MCF 10A (cell line): ENCODE measurements at regions not wholly inside any gene's neighbourhood (a gene's known extent, or its start where the extent isn't known, plus 50 kb on each side); places are given as distances from the start of the nearest gene placed in this dataset.

ENCODE experiments used
- BruUV-seq: library from RNA; stranded (reverse); fragments of 400-500 nt; replicated peaks from 2 replicates; lab custom pipeline; 2021; lab: Mats Ljungman, UMichigan
- CTCF ChIA-PET: fragments of 300-600 bp; sonication (Branson Sonifier 250); formaldehyde crosslinking; extraction: SDS; loops from one replicate; lab custom pipeline; 2021; ENCODE audit warnings: antibody characterized with exemption, inconsistent platforms; lab: Yijun Ruan, JAX
- POLR2A ChIA-PET: fragments of 300-600, 350-650 bp; sonication (Branson Sonifier 250); formaldehyde crosslinking; extraction: SDS; loops from one replicate; lab custom pipeline; 2020; ENCODE audit warnings: antibody characterized with exemption, inconsistent platforms; lab: Yijun Ruan, JAX
- DNase-seq: peaks from one replicate; pipeline ENCODE4 v3.0.0-alpha.2; 2018; ENCODE audit not compliant: unreplicated experiment
- H3K27ac Mint-ChIP-seq: one replicate; pipeline ENCODE4 v1.8.0; 2022; ENCODE audit warnings: mild to moderate bottlenecking, low read depth, mixed read lengths; ENCODE audit not compliant: unreplicated experiment
- H3K27me3 Mint-ChIP-seq: one replicate; pipeline ENCODE4 v1.8.0; 2022; ENCODE audit warnings: mixed read lengths; ENCODE audit not compliant: insufficient read depth, unreplicated experiment
- H3K36me3 Mint-ChIP-seq: one replicate; pipeline ENCODE4 v1.8.0; 2022; ENCODE audit warnings: mild to moderate bottlenecking, moderate library complexity, mixed read lengths; ENCODE audit not compliant: insufficient read depth, unreplicated experiment
- H3K4me1 Mint-ChIP-seq: one replicate; pipeline ENCODE4 v1.8.0; 2022; ENCODE audit warnings: mixed read lengths; ENCODE audit not compliant: insufficient read depth, unreplicated experiment
- H3K4me3 Mint-ChIP-seq: one replicate; pipeline ENCODE4 v1.8.0; 2022; ENCODE audit warnings: mild to moderate bottlenecking, moderate library complexity, mixed read lengths; ENCODE audit not compliant: unreplicated experiment
- H3K9me3 Mint-ChIP-seq: one replicate; pipeline ENCODE4 v1.8.0; 2022; ENCODE audit warnings: mixed read lengths; ENCODE audit not compliant: unreplicated experiment
- intact Hi-C: fragments of 100-400 bp; cut with micrococcal nuclease; formaldehyde crosslinking; loops from 2 replicates; pipeline ENCODE4 v1.14.1; 2022
- TF ChIP-seq, protein P1 (sequence below): fragments of 200-600 bp; IDR thresholded peaks from one replicate; pipeline ENCODE4 v1.8.0; 2022; ENCODE audit warnings: antibody characterized with exemption, mild to moderate bottlenecking; ENCODE audit not compliant: unreplicated experiment

DNA sequence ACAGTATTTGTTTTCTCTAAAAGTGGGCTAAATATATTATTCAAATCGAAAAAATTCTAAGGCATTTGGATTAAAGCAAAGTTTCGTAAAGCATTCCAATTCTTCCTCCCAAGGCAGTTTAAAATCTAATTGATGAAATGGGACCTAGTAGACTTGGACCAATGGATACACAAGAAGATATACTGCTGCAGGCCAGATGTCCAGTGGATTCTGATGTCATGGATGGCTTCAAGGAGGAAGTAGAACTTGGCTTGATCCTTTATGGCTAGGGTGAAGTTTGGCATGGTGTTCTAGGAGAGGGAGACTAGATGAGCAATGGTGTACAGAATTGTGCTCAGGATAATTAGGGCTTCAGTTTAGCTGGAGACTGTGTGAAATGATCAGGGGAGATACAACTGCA lies 559.5 kb upstream of the MMS22L start:
- no peaks in the 10 kb centered on the region for H3K36me3 Mint-ChIP-seq
- intact Hi-C loops = no loop called here
- H3K9me3 Mint-ChIP-seq = no peaks in the 10 kb centered on the region
- POLR2A ChIA-PET = no interaction called here
- BruUV-seq = no TSS peak
- no peaks in the 10 kb centered on the region for H3K4me1 Mint-ChIP-seq
- no peak overlapping the region for H3K4me3 Mint-ChIP-seq
- peaks cover 50% of the 10 kb centered on the region for H3K27me3 Mint-ChIP-seq
- DNase-seq = no peak
- TF ChIP-seq, protein P1, sequence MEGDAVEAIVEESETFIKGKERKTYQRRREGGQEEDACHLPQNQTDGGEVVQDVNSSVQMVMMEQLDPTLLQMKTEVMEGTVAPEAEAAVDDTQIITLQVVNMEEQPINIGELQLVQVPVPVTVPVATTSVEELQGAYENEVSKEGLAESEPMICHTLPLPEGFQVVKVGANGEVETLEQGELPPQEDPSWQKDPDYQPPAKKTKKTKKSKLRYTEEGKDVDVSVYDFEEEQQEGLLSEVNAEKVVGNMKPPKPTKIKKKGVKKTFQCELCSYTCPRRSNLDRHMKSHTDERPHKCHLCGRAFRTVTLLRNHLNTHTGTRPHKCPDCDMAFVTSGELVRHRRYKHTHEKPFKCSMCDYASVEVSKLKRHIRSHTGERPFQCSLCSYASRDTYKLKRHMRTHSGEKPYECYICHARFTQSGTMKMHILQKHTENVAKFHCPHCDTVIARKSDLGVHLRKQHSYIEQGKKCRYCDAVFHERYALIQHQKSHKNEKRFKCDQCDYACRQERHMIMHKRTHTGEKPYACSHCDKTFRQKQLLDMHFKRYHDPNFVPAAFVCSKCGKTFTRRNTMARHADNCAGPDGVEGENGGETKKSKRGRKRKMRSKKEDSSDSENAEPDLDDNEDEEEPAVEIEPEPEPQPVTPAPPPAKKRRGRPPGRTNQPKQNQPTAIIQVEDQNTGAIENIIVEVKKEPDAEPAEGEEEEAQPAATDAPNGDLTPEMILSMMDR = no peak
- CTCF ChIA-PET = no interaction called here
- H3K27ac Mint-ChIP-seq = no peak overlapping the region

DNA sequence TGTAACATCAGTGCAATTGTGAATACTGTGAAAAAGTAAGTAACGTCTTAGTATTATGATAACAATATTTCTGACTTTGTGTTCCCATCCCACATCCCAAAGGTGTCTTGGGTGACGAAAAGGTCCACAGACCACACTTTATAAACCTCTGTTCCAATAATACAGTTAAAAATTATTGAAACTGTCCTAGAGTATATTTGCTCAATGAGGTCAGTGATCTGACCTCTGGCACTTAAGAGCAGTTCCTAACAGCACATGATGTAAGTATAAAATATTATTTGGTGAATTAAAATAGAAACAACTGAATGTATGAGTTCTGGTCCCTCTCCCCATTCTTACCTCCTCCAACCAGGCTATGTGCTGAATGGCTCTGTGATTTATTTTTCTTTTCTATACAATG lies 566.4 kb upstream of the MMS22L start:
- Mint-ChIP-seq H3K36me3 (no peaks in the 10 kb centered on the region), H3K4me1 (no peaks in the 10 kb centered on the region), H3K9me3 (no peaks in the 10 kb centered on the region), H3K27me3 (peaks cover 66% of the 10 kb centered on the region), H3K4me3 (no peak overlapping the region), H3K27ac (no peak overlapping the region)
- BruUV-seq = no TSS peak
- no peak for DNase-seq
- ChIA-PET CTCF (no interaction called here), POLR2A (no interaction called here)
- TF ChIP-seq, protein P1 = no peak
- intact Hi-C loops = no loop called here

GRCh38 chr6:97850458-97851212 lies 567.6 kb upstream of the MMS22L start:
- no peak overlapping the region for H3K27ac Mint-ChIP-seq
- no peaks in the 10 kb centered on the region for H3K36me3 Mint-ChIP-seq
- intact Hi-C loops = no loop called here
- no peaks in the 10 kb centered on the region for H3K9me3 Mint-ChIP-seq
- no TSS peak for BruUV-seq
- TF ChIP-seq, protein P1 = no peak
- peaks cover 66% of the 10 kb centered on the region for H3K27me3 Mint-ChIP-seq
- no peak overlapping the region for H3K4me3 Mint-ChIP-seq
- no peaks in the 10 kb centered on the region for H3K4me1 Mint-ChIP-seq
- POLR2A ChIA-PET = no interaction called here
- no peak for DNase-seq
- CTCF ChIA-PET = no interaction called here

GRCh38 chr6:97863697-97864096 lies 580.7 kb upstream of the MMS22L start:
- Mint-ChIP-seq H3K9me3 (no peaks in the 10 kb centered on the region), H3K27ac (no peak overlapping the region), H3K27me3 (peaks cover under 1% of the 10 kb centered on the region), H3K36me3 (no peaks in the 10 kb centered on the region), H3K4me1 (no peaks in the 10 kb centered on the region), H3K4me3 (no peak overlapping the region)
- POLR2A ChIA-PET = no interaction called here
- no peak for DNase-seq
- intact Hi-C loops = no loop called here
- no TSS peak for BruUV-seq
- CTCF ChIA-PET = interaction anchor here (0.5 kb wide), 1 partner anchor 1137 kb away, joined by 3 read pairs; no protein-coding TSS in a partner anchor
- TF ChIP-seq, protein P1 = no peak
